ES-I3 (cell line): ENCODE measurements at regions not wholly inside any gene's neighbourhood (a gene's known extent, or its start where the extent isn't known, plus 50 kb on each side); places are given as distances from the start of the nearest gene placed in this dataset.

Experiments used
- H3K36me3 ChIP-seq: 2 replicates; pipeline ENCODE4 v1.6.1; 2013; ENCODE audit warnings: mild to moderate bottlenecking, low read length, control low read depth, moderate library complexity; ENCODE audit not compliant: insufficient read depth
- H3K4me1 ChIP-seq: 2 replicates; pipeline ENCODE4 v1.6.1; 2013; ENCODE audit warnings: mild to moderate bottlenecking, control low read depth, low read length; ENCODE audit not compliant: insufficient read depth
- H3K9ac ChIP-seq: 2 replicates; pipeline ENCODE4 v1.6.1; 2013; ENCODE audit warnings: low read depth, mild to moderate bottlenecking, low read length, moderate library complexity
- H3K9me3 ChIP-seq: 2 replicates; pipeline ENCODE4 v1.6.1; 2013; ENCODE audit warnings: mild to moderate bottlenecking, low read length, moderate library complexity; ENCODE audit not compliant: control insufficient read depth, insufficient read depth

DNA sequence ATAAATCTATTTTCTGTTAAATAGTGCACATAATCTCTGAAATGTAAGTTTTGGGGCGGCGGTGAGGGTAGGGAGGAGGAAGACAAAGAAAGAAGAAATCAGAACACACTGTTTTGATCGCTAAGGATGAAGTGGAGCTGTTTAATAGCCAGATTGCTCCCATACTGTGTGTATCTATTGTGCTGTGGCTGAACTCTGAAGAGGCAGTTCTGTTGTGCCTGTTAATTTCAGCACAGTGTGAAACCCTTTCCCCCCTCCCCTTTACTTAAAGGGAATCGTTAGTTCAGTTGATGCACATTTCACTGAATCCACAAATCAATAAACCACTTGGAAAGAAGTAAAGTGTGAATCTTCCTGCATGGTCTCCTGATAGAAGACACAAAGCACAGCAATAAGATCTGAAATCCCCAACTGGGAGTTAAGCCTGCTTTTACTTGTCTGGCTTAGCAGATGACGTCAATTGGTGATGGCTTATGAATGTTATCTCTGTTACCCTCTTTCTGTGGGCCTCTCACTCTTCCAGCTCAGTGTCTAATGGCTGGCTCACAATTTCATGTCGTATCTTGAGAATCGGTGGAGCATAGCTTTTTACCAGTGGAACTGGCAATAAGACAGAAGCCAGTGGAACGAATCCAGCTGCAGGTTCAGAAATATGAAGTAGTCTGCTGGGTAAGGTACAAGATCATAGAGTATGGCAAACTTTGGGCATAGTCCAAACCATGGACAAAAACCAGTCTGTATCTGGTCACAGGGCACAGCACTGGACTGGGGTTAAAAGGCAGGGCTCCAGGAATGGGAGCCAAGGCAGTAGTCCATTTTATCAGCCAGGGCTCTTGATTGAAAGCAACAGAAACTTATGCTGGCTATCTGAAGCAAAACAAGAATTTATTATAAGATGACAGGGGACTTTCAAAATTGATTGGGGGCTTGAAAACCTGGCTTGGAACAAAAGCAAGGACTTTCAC is 413.5 kb upstream of the SEL1L start:
- Histone ChIP-seq H3K36me3 (no peaks in the 10 kb centered on the region), H3K9me3 (no peaks in the 10 kb centered on the region; the same call in 1 of the 2 replicates), H3K4me1 (no peaks in the 10 kb centered on the region), H3K9ac (no peak overlapping the region)

DNA sequence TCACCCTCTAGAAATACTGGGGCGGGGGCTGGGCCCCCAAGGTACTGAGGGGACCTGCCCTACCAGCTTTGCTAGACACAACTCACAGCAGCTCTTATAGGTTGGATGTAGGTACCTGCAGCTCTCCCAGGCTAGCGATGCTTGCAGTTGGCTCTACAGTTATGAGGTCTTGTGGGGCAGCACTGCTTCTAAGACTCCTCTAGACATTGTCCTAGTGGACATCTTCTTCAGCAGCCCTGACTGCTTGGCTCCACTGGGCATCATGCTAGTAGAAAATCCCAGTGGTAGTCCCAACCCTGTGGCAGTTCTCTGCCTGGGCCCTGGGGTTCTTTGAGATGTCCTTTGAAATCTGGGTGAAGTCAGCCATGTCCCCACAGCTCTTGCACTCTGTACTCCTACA is 419.3 kb upstream of the SEL1L start:
- H3K9me3 ChIP-seq, result no peaks in the 10 kb centered on the region; the same call in 1 of the 2 replicates
- H3K9ac ChIP-seq, result no peak overlapping the region
- H3K36me3 ChIP-seq, result no peaks in the 10 kb centered on the region
- H3K4me1 ChIP-seq, result 0 out of 2 replicates have a peak, but pooled peaks cover 4% of the 10 kb centered on the region

DNA sequence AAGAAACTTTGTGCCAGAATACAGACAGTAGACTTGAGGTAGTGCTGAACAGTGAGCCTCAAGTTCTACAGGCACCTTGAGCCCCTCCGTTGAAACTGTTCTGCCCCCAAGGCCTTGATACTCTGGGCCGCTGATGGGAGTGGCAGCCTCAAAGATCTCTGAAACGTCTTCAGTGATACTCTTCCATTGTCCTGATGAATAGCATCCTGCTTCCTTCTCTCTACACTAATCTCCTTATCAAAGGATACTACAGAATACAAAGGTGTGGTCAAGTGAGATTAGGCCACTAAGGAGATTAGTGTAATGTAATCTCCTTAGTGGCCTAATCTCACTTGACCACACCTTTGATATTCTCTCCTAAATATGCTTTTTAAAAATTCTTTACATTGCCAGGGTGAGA is 419.8 kb upstream of the SEL1L start:
- H3K9me3 ChIP-seq, result no peaks in the 10 kb centered on the region; the same call in 1 of the 2 replicates
- no peaks in the 10 kb centered on the region for H3K36me3 ChIP-seq
- no peak overlapping the region for H3K9ac ChIP-seq
- H3K4me1 ChIP-seq, result 0 out of 2 replicates have a peak, but pooled peaks cover 4% of the 10 kb centered on the region

DNA sequence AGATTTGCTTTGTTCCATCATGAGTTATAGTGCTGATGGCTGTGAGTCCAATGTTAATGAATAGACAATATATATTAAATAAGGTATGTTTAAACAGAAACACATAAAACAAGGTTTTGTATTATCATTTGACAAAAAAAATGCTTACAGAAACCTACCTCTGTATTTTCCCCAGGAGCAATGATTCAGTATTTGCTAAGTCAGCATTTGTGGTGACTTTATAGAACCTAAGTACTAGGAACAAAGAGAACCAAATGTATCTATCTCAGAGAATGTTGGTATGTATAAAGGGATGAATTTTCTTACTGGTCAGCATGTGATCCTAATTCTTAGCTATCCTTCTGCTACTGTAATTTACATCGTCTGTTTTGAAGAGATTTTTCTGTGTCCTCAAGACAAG is 421.5 kb upstream of the SEL1L start:
- H3K9ac ChIP-seq, result no peak overlapping the region
- H3K4me1 ChIP-seq, result 0 out of 2 replicates have a peak, but pooled peaks cover 4% of the 10 kb centered on the region
- no peaks in the 10 kb centered on the region for H3K36me3 ChIP-seq
- no peaks in the 10 kb centered on the region; the same call in 1 of the 2 replicates for H3K9me3 ChIP-seq

DNA sequence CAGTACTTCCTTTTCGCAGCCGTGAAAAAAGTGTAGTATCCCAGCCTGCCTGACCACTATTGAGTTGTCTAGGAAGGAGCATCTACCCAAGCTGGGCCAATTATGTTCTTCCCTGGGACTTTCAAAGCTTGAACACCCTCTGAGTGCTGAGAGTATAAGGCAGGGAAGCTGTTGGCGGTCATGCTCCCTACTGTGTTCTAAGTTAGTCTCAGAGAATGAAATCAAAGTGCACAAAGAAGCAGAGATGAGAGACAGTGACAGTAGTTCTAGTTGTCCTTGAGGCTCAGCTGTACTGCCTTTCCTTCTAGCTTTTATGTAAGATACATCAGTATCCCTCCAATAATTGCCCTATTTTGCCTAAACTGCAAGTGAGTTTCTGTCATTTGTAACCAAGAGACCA is 427.1 kb upstream of the SEL1L start:
- Histone ChIP-seq H3K4me1 (0 out of 2 replicates have a peak, but pooled peaks cover 4% of the 10 kb centered on the region), H3K9ac (no peak overlapping the region), H3K9me3 (no peaks in the 10 kb centered on the region), H3K36me3 (no peaks in the 10 kb centered on the region)

DNA sequence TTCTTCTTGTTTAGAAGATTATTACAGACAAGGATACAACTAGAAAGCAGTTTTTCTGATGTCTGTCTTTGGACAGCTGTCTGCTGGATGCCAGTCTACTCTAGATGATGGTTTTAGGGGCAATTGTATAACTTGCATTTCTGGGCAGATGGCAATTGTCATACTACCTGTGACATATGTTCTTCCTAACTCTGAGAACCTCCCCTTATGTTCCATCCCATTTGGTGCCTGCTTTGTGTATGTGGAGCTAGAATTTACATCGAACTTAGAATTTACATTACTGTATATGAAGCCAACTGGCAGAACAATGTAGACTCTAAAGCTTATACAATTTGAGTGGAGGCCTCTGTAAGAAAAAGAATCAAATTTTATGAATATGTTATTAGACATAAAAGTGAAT is 430.2 kb upstream of the SEL1L start:
- no peak overlapping the region for H3K9ac ChIP-seq
- H3K9me3 ChIP-seq, result no peaks in the 10 kb centered on the region
- no peaks in the 10 kb centered on the region for H3K4me1 ChIP-seq
- H3K36me3 ChIP-seq, result no peaks in the 10 kb centered on the region

DNA sequence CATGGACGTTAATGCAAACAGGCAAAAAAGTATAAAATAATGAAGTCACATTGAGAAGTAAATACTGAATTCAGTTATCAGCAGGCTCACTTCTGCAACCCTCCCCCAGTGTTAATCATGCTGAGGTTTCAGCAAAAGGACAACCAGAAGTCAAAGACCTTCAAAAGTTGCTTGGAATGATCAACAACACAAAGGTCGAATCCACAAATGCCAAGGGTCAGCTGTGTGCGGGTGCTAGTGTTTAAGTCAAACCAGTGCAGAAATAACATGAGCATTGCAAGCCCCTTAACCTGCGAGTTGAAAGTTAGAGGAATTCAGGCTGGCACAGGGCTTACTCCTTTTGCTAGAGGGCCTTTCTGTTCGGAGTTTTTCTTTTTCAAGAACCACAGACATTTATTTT is 436.7 kb upstream of the SEL1L start:
- H3K9ac ChIP-seq, result no peak overlapping the region
- no peaks in the 10 kb centered on the region; the same call in 1 of the 2 replicates for H3K9me3 ChIP-seq
- H3K36me3 ChIP-seq, result no peaks in the 10 kb centered on the region
- no peaks in the 10 kb centered on the region for H3K4me1 ChIP-seq

DNA sequence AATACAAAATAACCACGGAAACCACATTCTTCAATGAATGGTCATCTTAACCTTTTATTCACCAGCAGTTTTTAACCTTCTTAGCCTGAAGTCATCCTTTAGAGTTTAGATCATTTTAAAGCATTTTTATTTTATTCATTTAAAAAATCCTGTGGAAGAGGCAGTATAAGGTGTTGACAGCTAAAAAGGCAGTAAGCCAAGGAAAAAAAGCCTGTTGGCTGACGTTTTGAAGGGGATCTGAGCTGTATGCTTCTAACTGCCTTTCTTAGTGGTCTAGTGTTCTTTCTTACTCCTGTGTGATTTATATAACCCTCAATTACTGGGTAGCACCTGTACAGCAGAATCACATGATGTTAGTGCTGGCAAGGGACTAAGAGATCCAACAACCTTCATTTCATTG is 438.3 kb upstream of the SEL1L start:
- no peak overlapping the region for H3K9ac ChIP-seq
- no peaks in the 10 kb centered on the region for H3K4me1 ChIP-seq
- no peaks in the 10 kb centered on the region; the same call in 1 of the 2 replicates for H3K9me3 ChIP-seq

DNA sequence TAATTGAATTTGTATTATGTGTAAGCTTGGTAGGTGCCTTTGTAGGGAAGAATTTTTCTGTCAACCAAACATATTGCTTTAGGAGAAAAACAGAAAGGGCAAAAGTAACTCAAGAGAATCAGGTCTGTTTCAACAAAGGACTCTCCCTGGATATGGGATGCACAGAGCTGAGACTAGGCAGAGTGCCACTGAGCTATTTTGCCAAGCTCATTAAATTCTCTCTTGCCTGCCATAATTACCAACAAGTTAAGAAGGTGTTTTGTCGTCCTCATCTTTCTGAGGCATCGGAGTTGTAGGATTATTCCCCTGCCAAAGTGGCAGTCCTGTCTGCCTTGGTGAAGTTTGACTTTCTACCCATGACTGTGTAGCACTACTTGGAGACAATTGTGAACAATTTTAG is 438.9 kb upstream of the SEL1L start:
- Histone ChIP-seq H3K9ac (no peak overlapping the region), H3K36me3 (no peaks in the 10 kb centered on the region), H3K4me1 (no peaks in the 10 kb centered on the region), H3K9me3 (no peaks in the 10 kb centered on the region; the same call in 1 of the 2 replicates)

More for the DNA sequence above, 438.3 kb upstream of the SEL1L start:
- no peaks in the 10 kb centered on the region for H3K36me3 ChIP-seq

DNA sequence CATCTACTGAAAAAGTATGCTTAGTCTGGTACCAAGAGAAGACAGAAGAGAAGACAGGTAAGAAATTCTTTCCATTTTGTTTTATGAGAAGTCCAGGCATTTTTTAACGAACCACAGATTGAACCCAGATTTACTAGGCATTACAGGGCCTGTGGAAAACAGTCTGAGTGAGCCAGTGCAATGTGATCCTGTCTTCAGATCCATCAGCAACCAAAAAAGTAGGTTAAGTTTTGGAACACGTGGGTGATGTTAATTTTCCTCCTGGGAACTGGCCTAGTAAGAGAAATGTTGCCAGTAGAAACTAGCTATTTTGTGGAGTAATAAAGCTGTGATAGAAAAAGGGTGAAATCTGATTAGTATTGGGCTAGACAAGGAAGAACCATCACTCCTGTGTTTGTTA is 440.9 kb upstream of the SEL1L start:
- no peaks in the 10 kb centered on the region for H3K4me1 ChIP-seq
- H3K9ac ChIP-seq, result no peak overlapping the region
- H3K36me3 ChIP-seq, result no peaks in the 10 kb centered on the region
- H3K9me3 ChIP-seq, result no peaks in the 10 kb centered on the region; the same call in 1 of the 2 replicates

DNA sequence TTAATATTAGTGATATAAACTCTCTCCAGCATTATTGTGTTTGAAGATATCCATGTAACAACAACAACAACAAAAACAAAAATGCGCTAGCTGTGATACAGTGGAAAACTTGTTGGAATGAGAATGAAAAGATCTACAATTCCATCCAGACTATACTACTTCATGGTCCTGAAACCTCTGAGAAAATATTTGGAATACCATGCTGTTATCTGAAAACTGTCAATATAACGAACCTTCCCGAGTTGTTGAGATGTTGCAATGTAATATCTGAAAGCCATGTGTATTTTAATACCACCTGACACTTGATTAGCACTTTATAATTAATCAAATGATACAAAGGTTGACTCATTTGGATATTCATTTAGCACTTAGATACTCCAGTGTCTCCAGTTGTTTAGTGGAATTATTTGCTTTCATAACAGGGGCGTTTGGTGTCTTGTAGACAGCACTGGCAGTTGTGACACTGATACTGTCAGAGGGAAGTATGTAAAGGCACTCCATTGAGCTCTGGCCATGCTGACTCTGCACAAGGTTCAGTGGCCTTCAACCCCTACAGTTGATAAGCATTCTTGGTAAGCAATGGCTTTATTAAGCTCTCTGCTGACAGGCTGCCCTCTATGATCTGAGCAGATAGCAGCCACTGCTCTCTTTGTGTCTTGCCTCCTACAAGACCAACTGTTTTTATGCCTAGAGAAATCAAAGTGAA is 447.1 kb upstream of the SEL1L start:
- Histone ChIP-seq H3K9me3 (no peaks in the 10 kb centered on the region), H3K9ac (no peak overlapping the region), H3K4me1 (no peaks in the 10 kb centered on the region)

DNA sequence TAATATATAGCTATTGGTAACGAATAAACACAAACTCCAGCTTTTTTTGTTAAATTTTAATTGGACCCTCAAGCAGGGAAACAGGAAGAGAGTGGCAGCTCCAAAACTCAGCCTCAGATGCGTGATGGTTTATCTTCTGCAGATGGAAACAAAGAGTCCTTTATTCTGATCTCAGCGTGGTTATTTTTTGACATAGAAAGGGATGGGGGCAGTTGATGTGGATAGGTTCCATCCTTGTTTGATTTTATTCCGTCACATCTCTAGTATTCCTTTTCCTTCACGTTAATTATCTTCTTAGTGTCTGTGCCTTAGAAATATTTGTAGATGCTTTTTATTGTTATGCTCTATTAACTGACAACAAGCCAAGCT is 447.6 kb upstream of the SEL1L start:
- Histone ChIP-seq H3K9ac (no peak overlapping the region), H3K36me3 (no peaks in the 10 kb centered on the region), H3K4me1 (no peaks in the 10 kb centered on the region), H3K9me3 (no peaks in the 10 kb centered on the region)

More for the DNA sequence above, 447.1 kb upstream of the SEL1L start:
- H3K36me3 ChIP-seq, result no peaks in the 10 kb centered on the region

DNA sequence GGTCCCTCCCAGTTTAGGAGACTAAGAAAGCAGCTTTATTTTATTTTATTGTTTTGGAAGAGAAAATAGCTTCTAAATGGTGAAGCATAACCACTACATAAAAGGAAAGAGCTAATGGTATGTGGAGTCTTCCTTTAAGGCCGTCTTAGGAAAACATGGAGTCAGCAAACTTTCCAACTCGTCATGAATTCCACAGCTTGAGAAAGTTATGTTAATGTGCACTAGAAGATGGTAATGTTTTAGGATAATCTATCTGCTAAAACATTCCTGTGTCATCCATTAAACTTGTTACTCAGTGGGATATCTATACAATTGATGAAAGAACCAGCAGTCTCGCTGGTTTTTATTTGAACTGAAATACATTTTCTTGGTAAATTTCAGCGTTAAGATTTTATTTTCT is 448.4 kb upstream of the SEL1L start:
- Histone ChIP-seq H3K36me3 (no peaks in the 10 kb centered on the region), H3K9ac (no peak overlapping the region), H3K4me1 (no peaks in the 10 kb centered on the region), H3K9me3 (no peaks in the 10 kb centered on the region)

DNA sequence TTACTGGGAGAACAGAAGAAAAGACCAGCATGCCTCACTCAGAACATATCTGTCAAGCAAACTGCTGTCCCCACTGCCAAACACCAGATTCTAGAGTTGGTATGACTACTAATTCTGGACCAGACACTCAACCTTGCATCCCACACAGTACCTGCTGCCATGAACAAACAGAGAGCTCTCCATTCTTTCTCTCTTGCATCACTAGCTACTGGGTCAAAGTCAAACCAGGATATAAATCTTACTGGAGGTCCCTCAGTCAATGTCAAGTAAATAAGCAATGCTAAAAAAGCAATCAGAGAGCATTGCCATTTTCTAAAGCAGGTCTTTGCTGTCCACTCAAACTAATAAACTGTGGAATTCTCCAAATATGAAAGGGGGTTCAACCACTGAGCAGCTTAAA is 452.4 kb upstream of the SEL1L start:
- Histone ChIP-seq H3K4me1 (no peaks in the 10 kb centered on the region), H3K9ac (no peak overlapping the region), H3K9me3 (no peaks in the 10 kb centered on the region), H3K36me3 (no peaks in the 10 kb centered on the region)
